Karpas-422 (cell line): ENCODE measurements at regions not wholly inside any gene's neighbourhood (a gene's known extent, or its start where the extent isn't known, plus 50 kb on each side); places are given as distances from the start of the nearest gene placed in this dataset.
A peak's percentile ranks its signal among the peaks of the same experiment; 100 is the strongest.

Experiments used
- DNase-seq: peaks from one replicate; pipeline ENCODE4 v3.0.0-alpha.2; 2015
- H2AFZ ChIP-seq: fragments of 200-600 bp; sonication (generic); 2 replicates; pipeline ENCODE4 v1.6.1; 2014; ENCODE audit warnings: antibody characterized with exemption, low read length, mixed read lengths
- H3K27ac ChIP-seq: fragments of 200-600 bp; sonication (generic); 2 replicates; pipeline ENCODE4 v1.5.1; 2014; ENCODE audit warnings: mild to moderate bottlenecking, low read length, moderate library complexity
- H3K27me3 ChIP-seq: fragments of 200-600 bp; sonication (generic); 2 replicates; pipeline ENCODE4 v1.6.1; 2014; ENCODE audit warnings: low read length, mixed read lengths
- H3K36me3 ChIP-seq: fragments of 200-600 bp; sonication (generic); 2 replicates; pipeline ENCODE4 v1.6.1; 2014; ENCODE audit warnings: low read length, mixed read lengths; ENCODE audit not compliant: insufficient read depth
- H3K4me1 ChIP-seq: fragments of 200-600 bp; sonication (generic); 2 replicates; pipeline ENCODE4 v1.6.1; 2014; ENCODE audit warnings: mild to moderate bottlenecking, low read length, mixed read lengths
- H3K4me2 ChIP-seq: fragments of 200-600 bp; sonication (generic); 2 replicates; pipeline ENCODE4 v1.6.1; 2014; ENCODE audit warnings: low read length, low read depth, mild to moderate bottlenecking; ENCODE audit not compliant: poor library complexity, severe bottlenecking
- H3K4me3 ChIP-seq: fragments of 200-600 bp; sonication (generic); 2 replicates; pipeline ENCODE4 v1.5.1; 2014; ENCODE audit warnings: mild to moderate bottlenecking, antibody characterized with exemption, low read length, mixed read lengths
- H3K79me2 ChIP-seq: fragments of 200-600 bp; sonication (generic); 2 replicates; pipeline ENCODE4 v1.6.1; 2014; ENCODE audit warnings: mild to moderate bottlenecking, low read length, mixed read lengths
- H3K9ac ChIP-seq: fragments of 200-600 bp; sonication (generic); 2 replicates; pipeline ENCODE4 v1.6.0; 2014; ENCODE audit warnings: low read length
- H3K9me2 ChIP-seq: fragments of 200-600 bp; sonication (generic), shearing (Covaris generic); replicated peaks from 2 replicates; pipeline ENCODE4 v1.6.0; 2014; ENCODE audit warnings: mild to moderate bottlenecking, low read length, moderate library complexity; ENCODE audit not compliant: insufficient read depth
- H3K9me3 ChIP-seq: fragments of 300-700, 200-600 bp; sonication (generic); 2 replicates; pipeline ENCODE4 v1.6.1; 2014; ENCODE audit warnings: low read length, mixed read lengths
- H4K20me1 ChIP-seq: fragments of 200-600 bp; sonication (generic); 2 replicates; pipeline ENCODE4 v1.6.1; 2014; ENCODE audit warnings: mild to moderate bottlenecking, antibody characterized with exemption, low read length, low read depth; ENCODE audit not compliant: insufficient read depth

DNA sequence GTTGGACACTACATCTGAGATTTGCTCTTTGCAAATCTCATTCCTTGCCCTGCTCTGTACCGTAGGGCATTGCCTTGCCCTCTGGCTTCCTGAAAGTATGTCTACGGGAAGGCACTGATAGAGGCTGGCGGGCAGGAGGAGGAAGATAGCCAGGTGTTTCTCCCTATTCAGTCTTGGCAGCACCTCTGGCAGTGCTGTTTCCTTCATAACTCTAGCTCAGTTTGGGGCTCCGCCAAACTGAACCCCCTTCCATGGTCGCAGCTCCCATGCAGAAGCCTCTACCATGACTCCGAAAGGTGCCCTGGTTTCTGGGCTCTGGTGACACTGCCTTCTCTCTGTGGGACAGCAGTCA, 122.3 kb upstream of the PRR20G start:
- Histone ChIP-seq H3K9me2 (no peaks in the 10 kb centered on the region), H3K4me2 (no peak overlapping the region), H3K4me3 (no peak overlapping the region), H3K9ac (no peak overlapping the region), H3K36me3 (no peaks in the 10 kb centered on the region), H2AFZ (no peak overlapping the region), H3K4me1 (no peaks in the 10 kb centered on the region), H3K27me3 (no peaks in the 10 kb centered on the region), H3K27ac (no peak overlapping the region), H3K9me3 (no peaks in the 10 kb centered on the region), H3K79me2 (no peaks in the 10 kb centered on the region), H4K20me1 (0 out of 2 replicates have a peak, but pooled peaks cover 3% of the 10 kb centered on the region)
- no peak for DNase-seq

GRCh38 chr3:127409421-127410136, 121.7 kb upstream of the PRR20G start:
- Histone ChIP-seq H3K9ac (no peak overlapping the region), H3K79me2 (no peaks in the 10 kb centered on the region), H3K27me3 (no peaks in the 10 kb centered on the region), H3K4me2 (no peak overlapping the region), H3K9me2 (no peaks in the 10 kb centered on the region), H3K4me3 (no peak overlapping the region), H3K4me1 (no peaks in the 10 kb centered on the region), H3K9me3 (no peaks in the 10 kb centered on the region), H3K36me3 (no peaks in the 10 kb centered on the region), H4K20me1 (0 out of 2 replicates have a peak, but pooled peaks cover 3% of the 10 kb centered on the region), H2AFZ (no peak overlapping the region), H3K27ac (no peak overlapping the region)
- DNase-seq = no peak

- no peaks in the 10 kb centered on the region for H3K9me3 ChIP-seq
- H4K20me1 ChIP-seq = 0 out of 2 replicates have a peak, but pooled peaks cover 3% of the 10 kb centered on the region
- no peak overlapping the region for H3K9ac ChIP-seq
- H3K4me1 ChIP-seq = no peaks in the 10 kb centered on the region
- no peaks in the 10 kb centered on the region for H3K36me3 ChIP-seq
- no peaks in the 10 kb centered on the region for H3K79me2 ChIP-seq
- H2AFZ ChIP-seq = no peak overlapping the region
- H3K4me3 ChIP-seq = no peak overlapping the region
- H3K27ac ChIP-seq = no peak overlapping the region
- H3K27me3 ChIP-seq = no peaks in the 10 kb centered on the region
- peak; percentile 57 for DNase-seq
- no peak overlapping the region for H3K4me2 ChIP-seq
- H3K9me2 ChIP-seq = no peaks in the 10 kb centered on the region
Measured at GRCh38 chr3:127408684-127409420, 121.0 kb upstream of the PRR20G start.

- Histone ChIP-seq H3K9me2 (no peaks in the 10 kb centered on the region), H3K9me3 (no peaks in the 10 kb centered on the region), H3K27me3 (no peaks in the 10 kb centered on the region), H3K79me2 (no peaks in the 10 kb centered on the region), H3K4me2 (no peak overlapping the region), H3K9ac (no peak overlapping the region), H3K36me3 (no peaks in the 10 kb centered on the region), H3K27ac (no peak overlapping the region), H2AFZ (no peak overlapping the region), H3K4me1 (no peaks in the 10 kb centered on the region), H3K4me3 (no peak overlapping the region), H4K20me1 (0 out of 2 replicates have a peak, but pooled peaks cover 3% of the 10 kb centered on the region)
- no peak for DNase-seq
Measured at GRCh38 chr3:127408022-127408683, 120.3 kb upstream of the PRR20G start.

DNA sequence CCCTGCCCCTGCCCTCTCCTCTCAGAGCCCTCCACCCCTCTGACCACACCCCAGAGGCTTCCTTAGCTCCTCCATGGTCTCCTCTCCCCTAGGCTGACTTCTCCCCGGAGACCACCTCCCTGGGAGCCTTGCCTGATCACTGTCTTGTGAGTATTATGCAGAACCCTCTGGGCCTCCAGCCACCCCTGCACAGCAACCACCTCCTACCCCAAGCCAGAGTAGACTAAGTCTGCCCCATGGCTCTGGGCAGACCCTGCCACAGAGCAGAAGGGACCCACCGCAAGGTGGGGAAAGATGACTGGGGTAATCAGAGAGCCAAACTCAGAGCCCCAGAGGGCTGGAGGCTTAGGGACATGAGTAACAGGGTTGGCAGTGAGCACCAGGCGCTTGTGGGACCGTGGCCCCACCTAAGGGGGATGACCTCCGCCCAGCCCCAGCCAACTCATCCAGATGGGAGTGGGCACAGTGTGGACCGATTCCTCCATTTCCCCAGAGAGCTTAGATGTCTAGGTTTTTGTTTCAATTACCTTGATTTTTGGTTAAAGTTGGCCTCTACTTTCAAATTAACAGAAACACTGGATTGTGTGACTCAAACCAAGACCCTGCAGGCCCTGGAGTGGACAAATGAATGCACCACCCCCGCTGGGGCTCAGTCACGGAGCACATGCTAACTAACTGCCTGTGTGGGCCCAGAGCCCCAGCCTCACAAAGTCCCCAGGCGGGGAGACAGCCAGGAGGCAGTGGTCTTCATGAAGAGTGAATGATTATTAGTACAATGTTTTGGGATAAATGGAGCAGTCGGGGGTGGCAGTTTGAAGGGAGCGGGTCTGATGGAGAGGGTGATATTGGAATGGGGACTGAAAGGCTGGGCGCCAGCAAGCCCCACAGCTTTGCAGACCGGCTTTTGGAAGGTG, 119.4 kb upstream of the PRR20G start:
- Histone ChIP-seq H3K9me2 (no peaks in the 10 kb centered on the region), H3K27me3 (no peaks in the 10 kb centered on the region), H4K20me1 (0 out of 2 replicates have a peak, but pooled peaks cover 3% of the 10 kb centered on the region), H3K9ac (no peak overlapping the region), H3K79me2 (no peaks in the 10 kb centered on the region), H3K4me2 (no peak overlapping the region), H2AFZ (no peak overlapping the region), H3K4me3 (no peak overlapping the region), H3K4me1 (no peaks in the 10 kb centered on the region), H3K9me3 (no peaks in the 10 kb centered on the region), H3K36me3 (no peaks in the 10 kb centered on the region), H3K27ac (no peak overlapping the region)
- DNase-seq = no peak

DNA sequence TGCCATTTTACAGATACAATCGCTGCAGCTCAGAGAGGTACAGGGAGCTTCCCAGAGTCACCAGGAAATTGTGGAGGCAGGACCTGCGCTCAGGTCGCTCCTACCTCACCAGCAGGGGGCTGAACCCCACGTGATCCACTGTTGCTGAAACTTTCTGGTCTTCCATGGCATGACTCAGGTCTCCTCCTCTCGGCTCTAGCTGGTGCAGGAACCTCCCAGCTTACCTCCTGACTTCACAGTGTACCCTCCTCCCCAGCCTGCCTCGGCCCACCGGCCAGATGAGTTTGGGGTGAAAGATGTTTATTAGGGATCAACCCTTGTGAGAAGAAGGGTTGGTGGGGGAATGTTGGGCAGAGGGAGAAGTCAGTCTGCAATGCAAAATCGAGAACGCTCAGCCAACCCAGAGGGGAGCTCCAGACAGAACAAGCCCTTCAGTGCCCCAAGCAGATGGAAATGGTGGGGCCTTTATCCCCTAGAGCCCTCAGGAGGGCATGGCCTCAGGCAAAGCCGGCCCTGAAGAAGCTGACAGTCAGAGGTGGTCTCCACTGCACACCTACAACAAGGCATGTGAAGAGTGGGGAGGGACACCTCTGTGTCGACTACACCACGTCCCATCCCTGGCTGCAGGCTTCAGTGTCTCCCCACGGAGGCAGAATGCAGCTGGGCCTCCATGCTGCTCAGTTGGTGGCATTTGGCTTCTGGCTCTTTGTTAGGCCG, 118.6 kb upstream of the PRR20G start:
- no peak overlapping the region for H2AFZ ChIP-seq
- H3K4me2 ChIP-seq = no peak overlapping the region
- H3K4me1 ChIP-seq = no peaks in the 10 kb centered on the region
- H3K27ac ChIP-seq = no peak overlapping the region
- peak; percentile 75 for DNase-seq
- no peaks in the 10 kb centered on the region for H3K9me3 ChIP-seq
- H3K9ac ChIP-seq = no peak overlapping the region
- no peak overlapping the region for H3K4me3 ChIP-seq
- 0 out of 2 replicates have a peak, but pooled peaks cover 3% of the 10 kb centered on the region for H4K20me1 ChIP-seq
- H3K27me3 ChIP-seq = no peaks in the 10 kb centered on the region
- H3K36me3 ChIP-seq = no peaks in the 10 kb centered on the region
- H3K9me2 ChIP-seq = no peaks in the 10 kb centered on the region
- H3K79me2 ChIP-seq = no peaks in the 10 kb centered on the region

GRCh38 chr3:127405791-127406190, 117.9 kb upstream of the PRR20G start:
- H3K79me2 ChIP-seq = no peaks in the 10 kb centered on the region
- H3K27me3 ChIP-seq = no peaks in the 10 kb centered on the region
- H3K9me2 ChIP-seq = no peaks in the 10 kb centered on the region
- no peaks in the 10 kb centered on the region for H3K9me3 ChIP-seq
- H4K20me1 ChIP-seq = 0 out of 2 replicates have a peak, but pooled peaks cover 3% of the 10 kb centered on the region
- no peak overlapping the region for H3K9ac ChIP-seq
- H3K4me2 ChIP-seq = no peak overlapping the region
- no peak overlapping the region for H2AFZ ChIP-seq
- no peak overlapping the region for H3K27ac ChIP-seq
- no peak overlapping the region for H3K4me3 ChIP-seq
- no peak for DNase-seq
- H3K4me1 ChIP-seq = no peaks in the 10 kb centered on the region
- H3K36me3 ChIP-seq = no peaks in the 10 kb centered on the region
